ENCODE measurements at regions not wholly inside any gene's neighbourhood (a gene's known extent, or its start where the extent isn't known, plus 50 kb on each side); places are given as distances from the start of the nearest gene placed in this dataset.

- TF ChIP-seq ZNF396 (CRISPR knock-in tag; IDR thresholded peaks at IDR 0.05; ENCODE audit: borderline replicate concordance) (no peak), RORB (CRISPR knock-in tag; IDR thresholded peaks at IDR 0.05) (no peak), ZNF219 (CRISPR knock-in tag; IDR thresholded peaks at IDR 0.05; ENCODE audit: borderline replicate concordance) (no peak), ESRRA (CRISPR knock-in tag; IDR thresholded peaks at IDR 0.05; ENCODE audit: borderline replicate concordance) (no peak), ZNF671 (CRISPR knock-in tag; IDR thresholded peaks at IDR 0.05) (no peak), NR1H2 (CRISPR knock-in tag; IDR thresholded peaks at IDR 0.05) (no peak)
Observed at GRCh38 chr10:59096631-59097030, 79.8 kb upstream of the PHYHIPL start (continued).

GRCh38 chr10:59098387-59098786 lies 78.1 kb upstream of the PHYHIPL start:
- Mint-ChIP-seq H3K9me3 (peaks cover 4% of the 10 kb centered on the region; the same call in 1 of the 2 replicates), H3K4me1 (no peaks in the 10 kb centered on the region), H3K27ac (no peak overlapping the region), H3K36me3 (no peaks in the 10 kb centered on the region), H3K27me3 (ENCODE audit: low read depth) (no peaks in the 10 kb centered on the region), H3K4me3 (no peak overlapping the region)
- ChIA-PET POLR2A (interaction anchor here (0.7 kb wide), 1 partner anchor 14 kb away, joined by 3 read pairs; no protein-coding TSS in a partner anchor), CTCF (no interaction called here)
- no peak for ATAC-seq
- no peak for DNase-seq (ENCODE audit: low spot score)
- TF ChIP-seq CBFB (CRISPR knock-in tag; IDR thresholded peaks at IDR 0.05; ENCODE audit: low read depth) = no peak
- no peak for TF ChIP-seq NFYB (CRISPR knock-in tag; conservative IDR thresholded peaks at IDR 0.05; ENCODE audit: low read depth)
- TF ChIP-seq TEAD4 (CRISPR knock-in tag; IDR thresholded peaks at IDR 0.05) = no peak
- no peak for TF ChIP-seq GABPB1 (CRISPR knock-in tag; IDR thresholded peaks at IDR 0.05)
- TF ChIP-seq USF2 (CRISPR knock-in tag; IDR thresholded peaks at IDR 0.05) = no peak
- TF ChIP-seq FOXP4 (CRISPR knock-in tag; IDR thresholded peaks at IDR 0.05) = no peak
- TF ChIP-seq KAT7 (CRISPR knock-in tag; IDR thresholded peaks at IDR 0.05; ENCODE audit: borderline replicate concordance) = no peak
- TF ChIP-seq ZSCAN18 (CRISPR knock-in tag; IDR thresholded peaks at IDR 0.05) = no peak
- no peak for TF ChIP-seq PRDM15 (CRISPR knock-in tag; IDR thresholded peaks at IDR 0.05)
- TF ChIP-seq RELA (CRISPR knock-in tag; IDR thresholded peaks at IDR 0.05; ENCODE audit: borderline replicate concordance) = no peak
- no peak for TF ChIP-seq PREB (CRISPR knock-in tag; IDR thresholded peaks at IDR 0.05; ENCODE audit: borderline replicate concordance)
- no peak for TF ChIP-seq CDX4 (CRISPR knock-in tag; IDR thresholded peaks at IDR 0.05; ENCODE audit: borderline replicate concordance)
- TF ChIP-seq ZNF281 (CRISPR knock-in tag; IDR thresholded peaks at IDR 0.05) = no peak
- no peak for TF ChIP-seq NR2C2 (CRISPR knock-in tag; IDR thresholded peaks at IDR 0.05)
- TF ChIP-seq ZNF416 (CRISPR knock-in tag; IDR thresholded peaks at IDR 0.05) = no peak
- TF ChIP-seq RORB (CRISPR knock-in tag; IDR thresholded peaks at IDR 0.05) = no peak
- no peak for TF ChIP-seq SMAD4 (CRISPR knock-in tag; IDR thresholded peaks at IDR 0.05)
- TF ChIP-seq ZBTB21 (CRISPR knock-in tag; IDR thresholded peaks at IDR 0.05; ENCODE audit: borderline replicate concordance) = no peak
